CD4-positive, alpha-beta memory T cell (primary cell): ENCODE measurements at regions not wholly inside any gene's neighbourhood (a gene's known extent, or its start where the extent isn't known, plus 50 kb on each side); places are given as distances from the start of the nearest gene placed in this dataset.

Experiments
- CTCF ChIA-PET: fragments of 350-600 bp; sonication (Branson Sonifier 250); formaldehyde crosslinking; loops from one replicate; lab custom pipeline; 2021; ENCODE audit warnings: inconsistent platforms; ENCODE audit not compliant: partially characterized antibody; lab: Charles Lee
- POLR2A ChIA-PET: fragments of 350-600 bp; sonication (Branson Sonifier 250); formaldehyde crosslinking; loops from one replicate; lab custom pipeline; 2021; ENCODE audit not compliant: partially characterized antibody; lab: Charles Lee
- DNase-seq, 5 donors: peaks; one replicate each; pipeline versions ENCODE4 v3.0.0 to v3.0.0-alpha.2; 2020 to 2022; ENCODE audit warnings: mixed read lengths in 1 of 5
- H3K27ac ChIP-seq: one replicate; pipeline ENCODE4 v1.7.0; 2013; ENCODE audit warnings: low read depth, low read length
- H3K27me3 ChIP-seq: 2 replicates; pipeline ENCODE4 v1.7.0; 2013; ENCODE audit warnings: mild to moderate bottlenecking, low read length, moderate library complexity; ENCODE audit not compliant: insufficient read depth
- H3K36me3 ChIP-seq: 2 replicates; pipeline ENCODE4 v1.7.0; 2013; ENCODE audit warnings: mild to moderate bottlenecking, low read length, moderate library complexity; ENCODE audit not compliant: insufficient read depth
- H3K4me1 ChIP-seq: 2 replicates; pipeline ENCODE4 v1.7.0; 2013; ENCODE audit warnings: mild to moderate bottlenecking, low read length, moderate library complexity; ENCODE audit not compliant: insufficient read depth
- H3K4me3 ChIP-seq, 2 donors: one replicate each; pipeline ENCODE4 v1.7.0; 2013; ENCODE audit warnings: low read length in 2 of 2, mild to moderate bottlenecking in 1 of 2
- H3K9me3 ChIP-seq, 2 donors: one replicate each; pipeline ENCODE4 v1.7.0; 2013; ENCODE audit warnings: low read length in 2 of 2, control low read depth in 1 of 2; ENCODE audit not compliant: control insufficient read depth in 1 of 2
- H3K27ac Mint-ChIP-seq, 7 donors: one replicate each; pipeline ENCODE4 v1.8.0; 2020 to 2021; ENCODE audit warnings: mixed read lengths in 7 of 7, mild to moderate bottlenecking in 6 of 7, inconsistent platforms in 3 of 7, moderate library complexity in 3 of 7
- H3K27me3 Mint-ChIP-seq, 2 donors: one replicate each; pipeline ENCODE4 v1.8.0; 2020 to 2021; ENCODE audit warnings: mixed read lengths in 2 of 2
- H3K36me3 Mint-ChIP-seq, 2 donors: one replicate each; pipeline ENCODE4 v1.8.0; 2020 to 2021; ENCODE audit warnings: mixed read lengths in 2 of 2, inconsistent platforms in 1 of 2, mild to moderate bottlenecking in 1 of 2
- H3K4me1 Mint-ChIP-seq, 4 donors: one replicate each; pipeline ENCODE4 v1.8.0; 2020 to 2021; ENCODE audit warnings: mixed read lengths in 4 of 4, mild to moderate bottlenecking in 1 of 4
- H3K4me3 Mint-ChIP-seq, 8 donors: one replicate each; pipeline ENCODE4 v1.8.0; 2020 to 2021; ENCODE audit warnings: mixed read lengths in 8 of 8, mild to moderate bottlenecking in 7 of 8, moderate library complexity in 6 of 8, inconsistent platforms in 3 of 8
- H3K9me3 Mint-ChIP-seq, 8 donors: one replicate each; pipeline ENCODE4 v1.8.0; 2020 to 2021; ENCODE audit warnings: mixed read lengths in 8 of 8, mild to moderate bottlenecking in 5 of 8, inconsistent platforms in 3 of 8, moderate library complexity in 1 of 8
- intact Hi-C: fragments of 100-400 bp; cut with micrococcal nuclease; formaldehyde crosslinking; loops from one replicate; pipeline ENCODE4 v1.15.1; 2023

GRCh38 chr13:64311948-64312347 lies 2896.3 kb upstream of the PCDH20 start:
- Histone ChIP-seq H3K4me3 (no peak overlapping the region), H3K27me3 (no peaks in the 10 kb centered on the region), H3K27ac (no peak overlapping the region), H3K36me3 (no peaks in the 10 kb centered on the region), H3K4me1 (no peaks in the 10 kb centered on the region), H3K9me3 (no peaks in the 10 kb centered on the region)
- intact Hi-C loops: no loop called here
- Mint-ChIP-seq H3K4me1 (no peaks in the 10 kb centered on the region), H3K27me3 (no peaks in the 10 kb centered on the region), H3K4me3 (no peak overlapping the region), H3K27ac (no peak overlapping the region), H3K36me3 (no peaks in the 10 kb centered on the region), H3K9me3 (peaks cover 0 to 14% (median 6%) of the 10 kb centered on the region in 8 donors)
- POLR2A ChIA-PET: no interaction called here
- no peak for DNase-seq
- CTCF ChIA-PET: no interaction called here

GRCh38 chr13:64311112-64311511 lies 2895.5 kb upstream of the PCDH20 start:
- H3K27ac ChIP-seq: no peak overlapping the region
- Mint-ChIP-seq H3K27ac (no peak overlapping the region), H3K27me3 (no peaks in the 10 kb centered on the region), H3K36me3 (no peaks in the 10 kb centered on the region), H3K9me3 (peaks cover 0 to 9% (median 6%) of the 10 kb centered on the region in 8 donors), H3K4me1 (no peaks in the 10 kb centered on the region), H3K4me3 (no peak overlapping the region)
- H3K4me3 ChIP-seq: no peak overlapping the region
- no peaks in the 10 kb centered on the region for H3K36me3 ChIP-seq
- H3K27me3 ChIP-seq: no peaks in the 10 kb centered on the region
- H3K4me1 ChIP-seq: no peaks in the 10 kb centered on the region
- H3K9me3 ChIP-seq: no peaks in the 10 kb centered on the region
- intact Hi-C loops: no loop called here
- ChIA-PET POLR2A (no interaction called here), CTCF (no interaction called here)
- no peak for DNase-seq

- Histone ChIP-seq H3K4me3 (no peak overlapping the region), H3K36me3 (no peaks in the 10 kb centered on the region), H3K9me3 (no peaks in the 10 kb centered on the region), H3K27ac (no peak overlapping the region), H3K27me3 (no peaks in the 10 kb centered on the region), H3K4me1 (no peaks in the 10 kb centered on the region)
- intact Hi-C loops: no loop called here
- Mint-ChIP-seq H3K36me3 (no peaks in the 10 kb centered on the region), H3K27ac (no peak overlapping the region), H3K4me3 (no peak overlapping the region), H3K9me3 (peaks cover 0 to 11% (median 6%) of the 10 kb centered on the region in 8 donors), H3K4me1 (no peaks in the 10 kb centered on the region), H3K27me3 (no peaks in the 10 kb centered on the region)
- ChIA-PET CTCF (no interaction called here), POLR2A (no interaction called here)
- DNase-seq: no peak
Measured at GRCh38 chr13:64305246-64305645, 2889.6 kb upstream of the PCDH20 start.

- no peak overlapping the region for H3K4me3 Mint-ChIP-seq
- ChIA-PET POLR2A (no interaction called here), CTCF (no interaction called here)
- peaks cover 0 to 21% (median 7%) of the 10 kb centered on the region in 8 donors for H3K9me3 Mint-ChIP-seq
- Histone ChIP-seq H3K36me3 (no peaks in the 10 kb centered on the region), H3K4me3 (no peak overlapping the region), H3K9me3 (no peaks in the 10 kb centered on the region), H3K27me3 (no peaks in the 10 kb centered on the region), H3K4me1 (no peaks in the 10 kb centered on the region), H3K27ac (no peak overlapping the region)
- intact Hi-C loops: no loop called here
- H3K36me3 Mint-ChIP-seq: no peaks in the 10 kb centered on the region
- H3K27me3 Mint-ChIP-seq: no peaks in the 10 kb centered on the region
- no peak overlapping the region for H3K27ac Mint-ChIP-seq
- no peak for DNase-seq
- H3K4me1 Mint-ChIP-seq: no peaks in the 10 kb centered on the region
Measured at GRCh38 chr13:64300239-64300638, 2884.6 kb upstream of the PCDH20 start.

- Histone ChIP-seq H3K36me3 (no peaks in the 10 kb centered on the region), H3K27ac (no peak overlapping the region), H3K4me1 (no peaks in the 10 kb centered on the region), H3K9me3 (no peaks in the 10 kb centered on the region), H3K27me3 (no peaks in the 10 kb centered on the region), H3K4me3 (no peak overlapping the region)
- no peak overlapping the region for H3K4me3 Mint-ChIP-seq
- intact Hi-C loops: no loop called here
- H3K27me3 Mint-ChIP-seq: no peaks in the 10 kb centered on the region
- no peaks in the 10 kb centered on the region for H3K4me1 Mint-ChIP-seq
- H3K9me3 Mint-ChIP-seq: peaks cover 2 to 22% (median 9%) of the 10 kb centered on the region in 8 donors
- no peak overlapping the region for H3K27ac Mint-ChIP-seq
- CTCF ChIA-PET: no interaction called here
- H3K36me3 Mint-ChIP-seq: no peaks in the 10 kb centered on the region
- POLR2A ChIA-PET: no interaction called here
- no peak for DNase-seq
Measured at GRCh38 chr13:64293923-64294322, 2878.3 kb upstream of the PCDH20 start.

- no peaks in the 10 kb centered on the region for H3K4me1 Mint-ChIP-seq
- H3K27me3 Mint-ChIP-seq: no peaks in the 10 kb centered on the region
- H3K27ac Mint-ChIP-seq: no peak overlapping the region
- CTCF ChIA-PET: no interaction called here
- H3K27ac ChIP-seq: no peak overlapping the region
- H3K36me3 Mint-ChIP-seq: no peaks in the 10 kb centered on the region
- H3K4me3 Mint-ChIP-seq: no peak overlapping the region
- no peaks in the 10 kb centered on the region for H3K4me1 ChIP-seq
- H3K36me3 ChIP-seq: no peaks in the 10 kb centered on the region
- POLR2A ChIA-PET: no interaction called here
- peaks cover 0 to 29% (median 19%) of the 10 kb centered on the region in 8 donors for H3K9me3 Mint-ChIP-seq
- intact Hi-C loops: no loop called here
- no peaks in the 10 kb centered on the region for H3K27me3 ChIP-seq
- DNase-seq: no peak
- H3K4me3 ChIP-seq: no peak overlapping the region
- H3K9me3 ChIP-seq: no peaks in the 10 kb centered on the region
Measured at GRCh38 chr13:64289702-64290101, 2874.1 kb upstream of the PCDH20 start.

GRCh38 chr13:64283926-64284325 lies 2868.3 kb upstream of the PCDH20 start:
- no peak overlapping the region for H3K4me3 ChIP-seq
- H3K4me3 Mint-ChIP-seq: no peak overlapping the region
- peaks cover 0 to 37% (median 15%) of the 10 kb centered on the region in 8 donors for H3K9me3 Mint-ChIP-seq
- CTCF ChIA-PET: no interaction called here
- H3K27ac ChIP-seq: no peak overlapping the region
- H3K27me3 Mint-ChIP-seq: no peaks in the 10 kb centered on the region
- intact Hi-C loops: no loop called here
- no peaks in the 10 kb centered on the region for H3K27me3 ChIP-seq
- H3K36me3 Mint-ChIP-seq: no peaks in the 10 kb centered on the region
- DNase-seq: no peak
- H3K4me1 ChIP-seq: no peaks in the 10 kb centered on the region
- no peak overlapping the region for H3K27ac Mint-ChIP-seq
- POLR2A ChIA-PET: no interaction called here
- no peaks in the 10 kb centered on the region for H3K9me3 ChIP-seq
- H3K4me1 Mint-ChIP-seq: no peaks in the 10 kb centered on the region
- no peaks in the 10 kb centered on the region for H3K36me3 ChIP-seq

GRCh38 chr13:64278493-64278892 lies 2862.8 kb upstream of the PCDH20 start:
- no peaks in the 10 kb centered on the region for H3K36me3 ChIP-seq
- ChIA-PET POLR2A (no interaction called here), CTCF (no interaction called here)
- no peaks in the 10 kb centered on the region for H3K36me3 Mint-ChIP-seq
- H3K27me3 ChIP-seq: no peaks in the 10 kb centered on the region
- H3K9me3 ChIP-seq: no peaks in the 10 kb centered on the region
- H3K27ac Mint-ChIP-seq: no peak overlapping the region
- peaks cover 0 to 17% (median 6%) of the 10 kb centered on the region in 8 donors for H3K9me3 Mint-ChIP-seq
- no peaks in the 10 kb centered on the region for H3K4me1 ChIP-seq
- no peak for DNase-seq
- no peaks in the 10 kb centered on the region for H3K27me3 Mint-ChIP-seq
- H3K4me1 Mint-ChIP-seq: no peaks in the 10 kb centered on the region
- H3K4me3 Mint-ChIP-seq: no peak overlapping the region
- no peak overlapping the region for H3K4me3 ChIP-seq
- intact Hi-C loops: no loop called here
- no peak overlapping the region for H3K27ac ChIP-seq
